Nephron progenitor cell (in vitro differentiated cells): ENCODE measurements at regions not wholly inside any gene's neighbourhood (a gene's known extent, or its start where the extent isn't known, plus 50 kb on each side); places are given as distances from the start of the nearest gene placed in this dataset.
"Not testable (repeated sequence)": the region's sequence is repeated elsewhere in the genome, so short reads cannot be mapped to it uniquely, and the experiment has no call there.

Experiments
- DNase-seq: peaks from one replicate; pipeline ENCODE4 v3.0.0; 2021
- H3K27ac Mint-ChIP-seq: 2 replicates; pipeline ENCODE4 v1.8.0; 2021; ENCODE audit warnings: mild to moderate bottlenecking, moderate library complexity, mixed read lengths
- H3K27me3 Mint-ChIP-seq: 2 replicates; pipeline ENCODE4 v1.8.0; 2021; ENCODE audit warnings: mild to moderate bottlenecking, low read depth, mixed read lengths; ENCODE audit not compliant: poor library complexity
- H3K36me3 Mint-ChIP-seq: 2 replicates; pipeline ENCODE4 v1.8.0; 2021; ENCODE audit warnings: low read depth, mixed read lengths
- H3K4me1 Mint-ChIP-seq: 2 replicates; pipeline ENCODE4 v1.8.0; 2021; ENCODE audit warnings: mixed read lengths
- H3K4me3 Mint-ChIP-seq: 2 replicates; pipeline ENCODE4 v1.8.0; 2021; ENCODE audit warnings: mild to moderate bottlenecking, moderate library complexity, mixed read lengths
- H3K9me3 Mint-ChIP-seq: 2 replicates; pipeline ENCODE4 v1.8.0; 2021; ENCODE audit warnings: mild to moderate bottlenecking, moderate library complexity, mixed read lengths
- CTCF ChIP-seq: fragments of 200-600 bp; sonication (generic); IDR thresholded peaks from 2 replicates; pipeline ENCODE4 v1.5.0; 2021; ENCODE audit warnings: antibody characterized with exemption

GRCh38 chr9:88628114-88628513 lies 93.1 kb downstream of the NXNL2 start:
- Mint-ChIP-seq H3K9me3 (peaks cover 41% of the 10 kb centered on the region), H3K4me1 (no peaks in the 10 kb centered on the region), H3K36me3 (peaks cover 4% of the 10 kb centered on the region), H3K4me3 (no peak overlapping the region), H3K27me3 (peaks cover 14% of the 10 kb centered on the region), H3K27ac (no peak overlapping the region)
- no peak for TF ChIP-seq CTCF
- no peak for DNase-seq

GRCh38 chr9:88628811-88629210 lies 93.8 kb downstream of the NXNL2 start:
- peaks cover 4% of the 10 kb centered on the region for H3K36me3 Mint-ChIP-seq

GRCh38 chr9:88630574-88630973 lies 95.6 kb downstream of the NXNL2 start:
- H3K27ac Mint-ChIP-seq, DNase-seq, H3K4me3 Mint-ChIP-seq, H3K36me3 Mint-ChIP-seq, H3K4me1 Mint-ChIP-seq: not testable (repeated sequence)
- H3K27me3 Mint-ChIP-seq, result peaks cover 19% of the 10 kb centered on the region
- H3K9me3 Mint-ChIP-seq, result peaks cover 48% of the 10 kb centered on the region

More at GRCh38 chr9:88628811-88629210, 93.8 kb downstream of the NXNL2 start:
- no peak for DNase-seq
- no peaks in the 10 kb centered on the region for H3K4me1 Mint-ChIP-seq
- H3K9me3 Mint-ChIP-seq, result peaks cover 44% of the 10 kb centered on the region
- peaks cover 14% of the 10 kb centered on the region for H3K27me3 Mint-ChIP-seq
- H3K27ac Mint-ChIP-seq, result no peak overlapping the region
- no peak overlapping the region for H3K4me3 Mint-ChIP-seq
- no peak for TF ChIP-seq CTCF

- Mint-ChIP-seq H3K36me3 (no peaks in the 10 kb centered on the region), H3K4me1 (no peaks in the 10 kb centered on the region), H3K4me3 (no peak overlapping the region), H3K27ac (no peak overlapping the region), H3K9me3 (peaks cover 65% of the 10 kb centered on the region), H3K27me3 (peaks cover 30% of the 10 kb centered on the region)
- no peak for TF ChIP-seq CTCF
- DNase-seq, result no peak
Measured at GRCh38 chr9:88635151-88635550, 100.2 kb downstream of the NXNL2 start.

GRCh38 chr9:88641456-88642240 lies 106.7 kb downstream of the NXNL2 start:
- Mint-ChIP-seq H3K27me3 (peaks cover 20% of the 10 kb centered on the region), H3K36me3 (no peaks in the 10 kb centered on the region), H3K4me3 (no peak overlapping the region), H3K27ac (no peak overlapping the region), H3K9me3 (peaks cover 26% of the 10 kb centered on the region), H3K4me1 (no peaks in the 10 kb centered on the region)
- DNase-seq, result no peak
- TF ChIP-seq CTCF, result no peak

- Mint-ChIP-seq H3K9me3 (peaks cover 20% of the 10 kb centered on the region), H3K27ac (no peak overlapping the region), H3K4me1 (no peaks in the 10 kb centered on the region), H3K36me3 (no peaks in the 10 kb centered on the region), H3K27me3 (peaks cover 21% of the 10 kb centered on the region), H3K4me3 (no peak overlapping the region)
- DNase-seq, result no peak
- TF ChIP-seq CTCF, result no peak
Measured at GRCh38 chr9:88642336-88642735, 107.4 kb downstream of the NXNL2 start.
